EL (cell line): ENCODE measurements at regions not wholly inside any gene's neighbourhood (a gene's known extent, or its start where the extent isn't known, plus 50 kb on each side); places are given as distances from the start of the nearest gene placed in this dataset.
"Not testable (repeated sequence)": the region's sequence is repeated elsewhere in the genome, so short reads cannot be mapped to it uniquely, and the experiment has no call there.

Experiments used
- DNase-seq: peaks from one replicate; pipeline ENCODE4 v3.0.0-alpha.2; 2016

GRCh38 chr2:207216457-207216856, 50.7 kb upstream of the KLF7 start:
- no peak for DNase-seq

GRCh38 chr2:207217442-207217841, 51.7 kb upstream of the KLF7 start:
- no peak for DNase-seq

- no peak for DNase-seq
Observed at GRCh38 chr2:207219081-207219630, 53.4 kb upstream of the KLF7 start.

GRCh38 chr2:207219676-207220501, 54.1 kb upstream of the KLF7 start:
- peak; percentile 71 for DNase-seq

- no peak for DNase-seq
Observed at GRCh38 chr2:207221731-207222130, 56.0 kb upstream of the KLF7 start.

GRCh38 chr2:207223051-207223450, 57.3 kb upstream of the KLF7 start:
- peak; percentile 81 for DNase-seq

GRCh38 chr2:207224381-207224780, 58.6 kb upstream of the KLF7 start:
- DNase-seq = no peak

- no peak for DNase-seq
Observed at GRCh38 chr2:207224791-207225482, 59.2 kb upstream of the KLF7 start.

- no peak for DNase-seq
Observed at GRCh38 chr2:207225773-207226172, 60.0 kb upstream of the KLF7 start.

GRCh38 chr2:207226243-207226642, 60.5 kb upstream of the KLF7 start:
- peak; percentile 23 for DNase-seq

- no peak for DNase-seq
Observed at GRCh38 chr2:207226671-207227061, 60.9 kb upstream of the KLF7 start.

GRCh38 chr2:207227062-207227748, 61.5 kb upstream of the KLF7 start:
- DNase-seq = no peak

- DNase-seq = no peak
Observed at GRCh38 chr2:207227749-207228145, 62.0 kb upstream of the KLF7 start.

- no peak for DNase-seq
Observed at GRCh38 chr2:207228402-207228801, 62.7 kb upstream of the KLF7 start.

- no peak for DNase-seq
Observed at GRCh38 chr2:207229161-207229560, 63.4 kb upstream of the KLF7 start.

GRCh38 chr2:207230261-207231105, 64.7 kb upstream of the KLF7 start:
- peak; percentile 35 for DNase-seq

- peak; percentile 41 for DNase-seq
Observed at GRCh38 chr2:207231106-207231865, 65.5 kb upstream of the KLF7 start.

- DNase-seq = peak; percentile 87
Observed at GRCh38 chr2:207231967-207232366, 66.2 kb upstream of the KLF7 start.

- DNase-seq = not testable (repeated sequence)
Observed at GRCh38 chr2:207233141-207233540, 67.4 kb upstream of the KLF7 start.

- no peak for DNase-seq
Observed at GRCh38 chr2:207233731-207234130, 68.0 kb upstream of the KLF7 start.

GRCh38 chr2:207235621-207236020, 69.9 kb upstream of the KLF7 start:
- no peak for DNase-seq
